ENCODE measurements at regions not wholly inside any gene's neighbourhood (a gene's known extent, or its start where the extent isn't known, plus 50 kb on each side); places are given as distances from the start of the nearest gene placed in this dataset.

DNA sequence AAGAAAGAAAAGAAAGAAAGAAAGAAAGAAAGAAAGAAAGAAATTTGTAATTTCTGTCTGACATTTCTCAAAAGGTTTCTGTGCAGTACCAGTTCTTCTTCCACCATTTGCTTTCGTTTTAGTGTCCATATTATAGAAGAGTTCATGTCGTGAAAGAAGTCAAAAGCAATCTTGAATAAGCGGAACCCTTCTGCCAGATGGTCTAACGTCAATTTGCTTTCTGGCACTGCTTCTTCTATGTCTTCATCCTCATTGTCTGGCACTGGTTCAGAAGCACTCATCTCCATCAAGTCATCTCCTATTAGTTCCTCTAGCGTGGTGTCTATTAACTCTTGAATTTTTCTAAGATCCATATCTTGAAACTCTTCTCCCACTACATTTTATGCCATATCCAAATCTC is 170.0 kb upstream of the KCTD3 start (continued):
- TF ChIP-seq, protein P1, sequence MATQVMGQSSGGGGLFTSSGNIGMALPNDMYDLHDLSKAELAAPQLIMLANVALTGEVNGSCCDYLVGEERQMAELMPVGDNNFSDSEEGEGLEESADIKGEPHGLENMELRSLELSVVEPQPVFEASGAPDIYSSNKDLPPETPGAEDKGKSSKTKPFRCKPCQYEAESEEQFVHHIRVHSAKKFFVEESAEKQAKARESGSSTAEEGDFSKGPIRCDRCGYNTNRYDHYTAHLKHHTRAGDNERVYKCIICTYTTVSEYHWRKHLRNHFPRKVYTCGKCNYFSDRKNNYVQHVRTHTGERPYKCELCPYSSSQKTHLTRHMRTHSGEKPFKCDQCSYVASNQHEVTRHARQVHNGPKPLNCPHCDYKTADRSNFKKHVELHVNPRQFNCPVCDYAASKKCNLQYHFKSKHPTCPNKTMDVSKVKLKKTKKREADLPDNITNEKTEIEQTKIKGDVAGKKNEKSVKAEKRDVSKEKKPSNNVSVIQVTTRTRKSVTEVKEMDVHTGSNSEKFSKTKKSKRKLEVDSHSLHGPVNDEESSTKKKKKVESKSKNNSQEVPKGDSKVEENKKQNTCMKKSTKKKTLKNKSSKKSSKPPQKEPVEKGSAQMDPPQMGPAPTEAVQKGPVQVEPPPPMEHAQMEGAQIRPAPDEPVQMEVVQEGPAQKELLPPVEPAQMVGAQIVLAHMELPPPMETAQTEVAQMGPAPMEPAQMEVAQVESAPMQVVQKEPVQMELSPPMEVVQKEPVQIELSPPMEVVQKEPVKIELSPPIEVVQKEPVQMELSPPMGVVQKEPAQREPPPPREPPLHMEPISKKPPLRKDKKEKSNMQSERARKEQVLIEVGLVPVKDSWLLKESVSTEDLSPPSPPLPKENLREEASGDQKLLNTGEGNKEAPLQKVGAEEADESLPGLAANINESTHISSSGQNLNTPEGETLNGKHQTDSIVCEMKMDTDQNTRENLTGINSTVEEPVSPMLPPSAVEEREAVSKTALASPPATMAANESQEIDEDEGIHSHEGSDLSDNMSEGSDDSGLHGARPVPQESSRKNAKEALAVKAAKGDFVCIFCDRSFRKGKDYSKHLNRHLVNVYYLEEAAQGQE (IDR thresholded peaks at IDR 0.05; ENCODE audit: borderline replicate concordance): no peak
- TF ChIP-seq, protein P1 (CRISPR knock-in tag; IDR thresholded peaks at IDR 0.05; ENCODE audit: low read depth): no peak
- TF ChIP-seq, protein P2, sequence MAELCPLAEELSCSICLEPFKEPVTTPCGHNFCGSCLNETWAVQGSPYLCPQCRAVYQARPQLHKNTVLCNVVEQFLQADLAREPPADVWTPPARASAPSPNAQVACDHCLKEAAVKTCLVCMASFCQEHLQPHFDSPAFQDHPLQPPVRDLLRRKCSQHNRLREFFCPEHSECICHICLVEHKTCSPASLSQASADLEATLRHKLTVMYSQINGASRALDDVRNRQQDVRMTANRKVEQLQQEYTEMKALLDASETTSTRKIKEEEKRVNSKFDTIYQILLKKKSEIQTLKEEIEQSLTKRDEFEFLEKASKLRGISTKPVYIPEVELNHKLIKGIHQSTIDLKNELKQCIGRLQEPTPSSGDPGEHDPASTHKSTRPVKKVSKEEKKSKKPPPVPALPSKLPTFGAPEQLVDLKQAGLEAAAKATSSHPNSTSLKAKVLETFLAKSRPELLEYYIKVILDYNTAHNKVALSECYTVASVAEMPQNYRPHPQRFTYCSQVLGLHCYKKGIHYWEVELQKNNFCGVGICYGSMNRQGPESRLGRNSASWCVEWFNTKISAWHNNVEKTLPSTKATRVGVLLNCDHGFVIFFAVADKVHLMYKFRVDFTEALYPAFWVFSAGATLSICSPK (IDR thresholded peaks at IDR 0.05; ENCODE audit: borderline replicate concordance): no peak
- TF ChIP-seq HNRNPK (IDR thresholded peaks at IDR 0.05; ENCODE audit: low read depth, low read length, poor library complexity, severe bottlenecking) (no peak), RBM15 (IDR thresholded peaks at IDR 0.05; ENCODE audit: insufficient read depth, low read length) (no peak), MTA3 (IDR thresholded peaks at IDR 0.05; ENCODE audit: borderline replicate concordance) (no peak), ZNF696 (CRISPR knock-in tag; conservative IDR thresholded peaks at IDR 0.05) (no peak)
